CD4-positive, alpha-beta T cell treated with Interleukin-17A for 4 hours (primary cell): ENCODE measurements at regions not wholly inside any gene's neighbourhood (a gene's known extent, or its start where the extent isn't known, plus 50 kb on each side); places are given as distances from the start of the nearest gene placed in this dataset.

ENCODE experiments used
- DNase-seq: peaks from one replicate; pipeline ENCODE4 v3.0.0-alpha.2; 2020; ENCODE audit warnings: mixed read lengths

GRCh38 chr18:77668219-77668618, 418.6 kb downstream of the GALR1 start:
- no peak for DNase-seq

GRCh38 chr18:77669331-77669730, 419.7 kb downstream of the GALR1 start:
- DNase-seq, result no peak

- DNase-seq, result no peak
Observed at GRCh38 chr18:77671456-77672167, 422.0 kb downstream of the GALR1 start.

GRCh38 chr18:77676910-77677309, 427.3 kb downstream of the GALR1 start:
- DNase-seq, result no peak

- no peak for DNase-seq
Observed at GRCh38 chr18:77677536-77677935, 427.9 kb downstream of the GALR1 start.

GRCh38 chr18:77679869-77680268, 430.2 kb downstream of the GALR1 start:
- no peak for DNase-seq

GRCh38 chr18:77700051-77700450, 450.4 kb downstream of the GALR1 start:
- no peak for DNase-seq

GRCh38 chr18:77701977-77702376, 452.3 kb downstream of the GALR1 start:
- no peak for DNase-seq

GRCh38 chr18:77702686-77703085, 453.0 kb downstream of the GALR1 start:
- peak; percentile 15 for DNase-seq

GRCh38 chr18:77705301-77705700, 455.7 kb downstream of the GALR1 start:
- no peak for DNase-seq

- DNase-seq, result no peak
Observed at GRCh38 chr18:77708826-77709506, 459.3 kb downstream of the GALR1 start.

GRCh38 chr18:77711096-77711495, 461.4 kb downstream of the GALR1 start:
- no peak for DNase-seq

GRCh38 chr18:77714716-77715115, 465.1 kb downstream of the GALR1 start:
- DNase-seq, result no peak

GRCh38 chr18:77716282-77716681, 466.6 kb downstream of the GALR1 start:
- DNase-seq, result no peak

- DNase-seq, result no peak
Observed at GRCh38 chr18:77733292-77733903, 483.8 kb downstream of the GALR1 start.

GRCh38 chr18:77736842-77737241, 487.2 kb downstream of the GALR1 start:
- DNase-seq, result no peak

- no peak for DNase-seq
Observed at GRCh38 chr18:77737405-77737804, 487.8 kb downstream of the GALR1 start.

- no peak for DNase-seq
Observed at GRCh38 chr18:77749089-77749488, 499.4 kb downstream of the GALR1 start.

- DNase-seq, result no peak
Observed at GRCh38 chr18:77750006-77750405, 500.4 kb downstream of the GALR1 start.

- no peak for DNase-seq
Observed at GRCh38 chr18:77754475-77755044, 504.9 kb downstream of the GALR1 start.

- no peak for DNase-seq
Observed at GRCh38 chr18:77755187-77755586, 505.5 kb downstream of the GALR1 start.

GRCh38 chr18:77761332-77761731, 511.7 kb downstream of the GALR1 start:
- no peak for DNase-seq

GRCh38 chr18:77762014-77762413, 512.4 kb downstream of the GALR1 start:
- no peak for DNase-seq

GRCh38 chr18:77762642-77763041, 513.0 kb downstream of the GALR1 start:
- no peak for DNase-seq
